Liver (tissue), 8 donors: ENCODE measurements at regions not wholly inside any gene's neighbourhood (a gene's known extent, or its start where the extent isn't known, plus 50 kb on each side); places are given as distances from the start of the nearest gene placed in this dataset.

Source experiments
- DNase-seq: peaks from one replicate; pipeline ENCODE4 v3.0.0-alpha.2; 2017; ENCODE audit warnings: low spot score
- H3K27ac ChIP-seq, 2 donors: one replicate each; pipeline ENCODE4 v1.7.0; 2013; ENCODE audit warnings: inconsistent platforms in 2 of 2, low read length in 2 of 2, control low read depth in 1 of 2, low read depth in 1 of 2, mild to moderate bottlenecking in 1 of 2
- H3K27me3 ChIP-seq, 4 donors: one replicate each; pipeline versions ENCODE4 v1.6.1 to v1.7.0; 2013; ENCODE audit warnings: low read length in 3 of 4, inconsistent platforms in 1 of 4, mild to moderate bottlenecking in 1 of 4, moderate library complexity in 1 of 4; ENCODE audit not compliant: control insufficient read depth in 4 of 4, insufficient read depth in 4 of 4
- H3K36me3 ChIP-seq, 4 donors: one replicate each; pipeline versions ENCODE4 v1.6.1 to v1.7.0; 2013; ENCODE audit warnings: low read length in 3 of 4, mild to moderate bottlenecking in 3 of 4, low read depth in 1 of 4, moderate library complexity in 1 of 4; ENCODE audit not compliant: control insufficient read depth in 4 of 4, insufficient read depth in 3 of 4
- H3K4me1 ChIP-seq, 4 donors: one replicate each; pipeline versions ENCODE4 v1.6.1 to v1.7.0; 2013; ENCODE audit warnings: low read length in 3 of 4, mild to moderate bottlenecking in 3 of 4, moderate library complexity in 1 of 4; ENCODE audit not compliant: control insufficient read depth in 4 of 4, insufficient read depth in 4 of 4
- H3K4me3 ChIP-seq, 3 donors: one replicate each; pipeline versions ENCODE4 v1.6.1 to v1.7.0; 2013; ENCODE audit warnings: low read length in 3 of 3, control low read depth in 1 of 3, low read depth in 1 of 3, mild to moderate bottlenecking in 1 of 3
- H3K9ac ChIP-seq, 2 donors: one replicate each; pipeline ENCODE4 v1.7.0; 2013; ENCODE audit warnings: low read length in 2 of 2, mild to moderate bottlenecking in 2 of 2, moderate library complexity in 2 of 2, control low read depth in 1 of 2, low read depth in 1 of 2
- H3K9me3 ChIP-seq, 4 donors: one replicate each; pipeline versions ENCODE4 v1.6.1 to v1.7.0; 2013; ENCODE audit warnings: low read length in 3 of 4; ENCODE audit not compliant: control insufficient read depth in 4 of 4
- ATF3 ChIP-seq: IDR thresholded peaks from 2 replicates; pipeline ENCODE4 v1.6.1; 2016; ENCODE audit warnings: antibody characterized with exemption
- CTCF ChIP-seq: fragments of 150-350 bp; IDR thresholded peaks from 2 replicates; pipeline ENCODE4 v1.5.1; 2017; ENCODE audit warnings: improper control_type of control experiment, low read depth, low read length; ENCODE audit not compliant: missing input control
- EGR1 ChIP-seq, 2 donors: IDR thresholded peaks; 2 replicates each; pipeline ENCODE4 v1.6.1; 2016 to 2018; ENCODE audit warnings: antibody characterized with exemption in 2 of 2, low read depth in 2 of 2
- FOXA1 ChIP-seq: IDR thresholded peaks from 2 replicates; pipeline ENCODE4 v1.6.1; 2016; ENCODE audit warnings: antibody characterized with exemption
- FOXA2 ChIP-seq: IDR thresholded peaks from 2 replicates; pipeline ENCODE4 v1.6.1; 2016; ENCODE audit warnings: antibody characterized with exemption
- GABPA ChIP-seq, 2 donors: IDR thresholded peaks in 1 of 2; conservative IDR thresholded peaks in 1 of 2; 2 replicates each; pipeline ENCODE4 v1.6.1; 2016; ENCODE audit warnings: antibody characterized with exemption in 2 of 2, mild to moderate bottlenecking in 1 of 2, moderate library complexity in 1 of 2
- HNF4A ChIP-seq, 2 donors: conservative IDR thresholded peaks; 2 replicates each; pipeline ENCODE4 v1.6.1; 2016; ENCODE audit warnings: antibody characterized with exemption in 2 of 2, mild to moderate bottlenecking in 2 of 2
- HNF4G ChIP-seq: IDR thresholded peaks from 2 replicates; pipeline ENCODE4 v1.6.1; 2016; ENCODE audit warnings: antibody characterized with exemption
- JUND ChIP-seq, 2 donors: IDR thresholded peaks; 2 replicates each; pipeline ENCODE4 v1.6.1; 2016; ENCODE audit warnings: antibody characterized with exemption in 2 of 2
- MAX ChIP-seq: IDR thresholded peaks from 2 replicates; pipeline ENCODE4 v1.6.1; 2016; ENCODE audit warnings: antibody characterized with exemption
- NR2F2 ChIP-seq: IDR thresholded peaks from 2 replicates; pipeline ENCODE4 v1.6.1; 2016; ENCODE audit warnings: antibody characterized with exemption
- RAD21 ChIP-seq, 2 donors: IDR thresholded peaks; 2 replicates each; pipeline ENCODE4 v1.6.1; 2016; ENCODE audit warnings: antibody characterized with exemption in 2 of 2, mild to moderate bottlenecking in 2 of 2
- REST ChIP-seq: IDR thresholded peaks from 2 replicates; pipeline ENCODE4 v1.6.1; 2016; ENCODE audit warnings: antibody characterized with exemption, mild to moderate bottlenecking
- SP1 ChIP-seq: IDR thresholded peaks from 2 replicates; pipeline ENCODE4 v1.6.1; 2018; ENCODE audit warnings: antibody characterized with exemption, mild to moderate bottlenecking
- TAF1 ChIP-seq: conservative IDR thresholded peaks from 2 replicates; pipeline ENCODE4 v1.6.1; 2016; ENCODE audit warnings: antibody characterized with exemption, mild to moderate bottlenecking
- ZBTB33 ChIP-seq: IDR thresholded peaks from 2 replicates; pipeline ENCODE4 v1.6.1; 2016; ENCODE audit warnings: antibody characterized with exemption
- WGBS: extraction: QIAGEN DNeasy Blood & Tissue Kit; methylation state at CpG from one replicate; pipeline ENCODE4 v1.1.7; 2013; 5-methylcytosine and 5-hydroxymethylcytosine counted together
- donor health status: healthy.
- donor health status: healthy.
- donor health status: healthy.
- donor health status: healthy.
- donor health status: healthy.

GRCh38 chr2:156164091-156164720 is 168.3 kb downstream of the NR4A2 start (continued):
- TF ChIP-seq ZBTB33 = no peak
- no peak for TF ChIP-seq MAX
- no peak for TF ChIP-seq GABPA (IDR thresholded peaks at IDR 0.05 in 1 of 2, conservative IDR thresholded peaks at IDR 0.05 in 1 of 2)

GRCh38 chr2:156158808-156159207 is 173.7 kb downstream of the NR4A2 start:
- TF ChIP-seq TAF1 = no peak
- no peak for TF ChIP-seq ZBTB33
- no peak for TF ChIP-seq NR2F2
- TF ChIP-seq GABPA (IDR thresholded peaks at IDR 0.05 in 1 of 2, conservative IDR thresholded peaks at IDR 0.05 in 1 of 2) = no peak
- no peak for TF ChIP-seq CTCF
- no peak for TF ChIP-seq REST
- TF ChIP-seq JUND (IDR thresholded peaks at IDR 0.05) = no peak
- TF ChIP-seq ATF3 = no peak
- no peak for TF ChIP-seq MAX
- no peak for TF ChIP-seq FOXA2
- no peak for TF ChIP-seq HNF4G
- no peak for TF ChIP-seq FOXA1
- TF ChIP-seq SP1 = no peak
- no peak for TF ChIP-seq RAD21 (IDR thresholded peaks at IDR 0.05)
- TF ChIP-seq HNF4A (conservative IDR thresholded peaks at IDR 0.05) = no peak
- TF ChIP-seq EGR1 (IDR thresholded peaks at IDR 0.05; ENCODE audit: low read depth in 2 of 2) = no peak
- H3K27me3 ChIP-seq = no peaks in the 10 kb centered on the region
- H3K4me1 ChIP-seq = peaks cover 0 to 3% (median 0%) of the 10 kb centered on the region in 4 donors
- 84% methylated on average over 2 of the region's 2 CpGs for WGBS
- no peak for DNase-seq
- no peak overlapping the region for H3K4me3 ChIP-seq
- no peak overlapping the region for H3K27ac ChIP-seq
- H3K9ac ChIP-seq = no peak overlapping the region
- no peaks in the 10 kb centered on the region for H3K9me3 ChIP-seq
- no peaks in the 10 kb centered on the region for H3K36me3 ChIP-seq
